Colonic mucosa (tissue), 4 donors: ENCODE measurements at regions not wholly inside any gene's neighbourhood (a gene's known extent, or its start where the extent isn't known, plus 50 kb on each side); places are given as distances from the start of the nearest gene placed in this dataset.

Experiments used
- DNase-seq: peaks from one replicate; pipeline ENCODE4 v3.0.0-alpha.2; 2020
- H3K27ac ChIP-seq: fragments of 200-600 bp; one replicate; pipeline ENCODE4 v1.8.0; 2021
- H3K27me3 ChIP-seq: fragments of 200-600 bp; one replicate; pipeline ENCODE4 v1.8.0; 2021
- H3K36me3 ChIP-seq: fragments of 200-600 bp; one replicate; pipeline ENCODE4 v1.8.0; 2021
- H3K4me1 ChIP-seq: fragments of 200-600 bp; one replicate; pipeline ENCODE4 v1.8.0; 2021; ENCODE audit warnings: mild to moderate bottlenecking
- H3K4me3 ChIP-seq: fragments of 200-600 bp; one replicate; pipeline ENCODE4 v1.8.0; 2021
- H3K9ac ChIP-seq, 2 donors: one replicate each; pipeline ENCODE4 v1.7.0; 2013; ENCODE audit warnings: control low read depth in 2 of 2, low read depth in 2 of 2, low read length in 2 of 2
- H3K9me3 ChIP-seq: fragments of 200-600 bp; one replicate; pipeline ENCODE4 v1.8.0; 2021
- intact Hi-C: fragments of 100-400 bp; cut with DNase I; formaldehyde crosslinking; loops from one replicate; pipeline ENCODE4 v1.14.1; 2022
- TF ChIP-seq, protein P1 (sequence below): fragments of 200-600 bp; IDR thresholded peaks from one replicate; pipeline ENCODE4 v1.8.0; 2022; ENCODE audit warnings: antibody characterized with exemption, mild to moderate bottlenecking
- donor health status: healthy.
- donor health status: DM: no; HTN: no; CAD: no.
- donor health status: DM: no; HTN: no; CAD: no.

- Histone ChIP-seq H3K4me1 (no peaks in the 10 kb centered on the region), H3K36me3 (no peaks in the 10 kb centered on the region), H3K4me3 (no peak overlapping the region), H3K27ac (no peak overlapping the region), H3K27me3 (no peaks in the 10 kb centered on the region), H3K9me3 (no peaks in the 10 kb centered on the region), H3K9ac (no peak overlapping the region)
- intact Hi-C loops = no loop called here
- no peak for DNase-seq
- TF ChIP-seq, protein P1, sequence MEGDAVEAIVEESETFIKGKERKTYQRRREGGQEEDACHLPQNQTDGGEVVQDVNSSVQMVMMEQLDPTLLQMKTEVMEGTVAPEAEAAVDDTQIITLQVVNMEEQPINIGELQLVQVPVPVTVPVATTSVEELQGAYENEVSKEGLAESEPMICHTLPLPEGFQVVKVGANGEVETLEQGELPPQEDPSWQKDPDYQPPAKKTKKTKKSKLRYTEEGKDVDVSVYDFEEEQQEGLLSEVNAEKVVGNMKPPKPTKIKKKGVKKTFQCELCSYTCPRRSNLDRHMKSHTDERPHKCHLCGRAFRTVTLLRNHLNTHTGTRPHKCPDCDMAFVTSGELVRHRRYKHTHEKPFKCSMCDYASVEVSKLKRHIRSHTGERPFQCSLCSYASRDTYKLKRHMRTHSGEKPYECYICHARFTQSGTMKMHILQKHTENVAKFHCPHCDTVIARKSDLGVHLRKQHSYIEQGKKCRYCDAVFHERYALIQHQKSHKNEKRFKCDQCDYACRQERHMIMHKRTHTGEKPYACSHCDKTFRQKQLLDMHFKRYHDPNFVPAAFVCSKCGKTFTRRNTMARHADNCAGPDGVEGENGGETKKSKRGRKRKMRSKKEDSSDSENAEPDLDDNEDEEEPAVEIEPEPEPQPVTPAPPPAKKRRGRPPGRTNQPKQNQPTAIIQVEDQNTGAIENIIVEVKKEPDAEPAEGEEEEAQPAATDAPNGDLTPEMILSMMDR = no peak
Measured at GRCh38 chr15:36210426-36210825, 369.0 kb upstream of the CDIN1 start.

- no peak overlapping the region for H3K9ac ChIP-seq
- intact Hi-C loops = no loop called here
- H3K4me3 ChIP-seq = no peak overlapping the region
- H3K27me3 ChIP-seq = no peaks in the 10 kb centered on the region
- no peaks in the 10 kb centered on the region for H3K4me1 ChIP-seq
- TF ChIP-seq, protein P1 = no peak
- no peaks in the 10 kb centered on the region for H3K36me3 ChIP-seq
- H3K9me3 ChIP-seq = no peaks in the 10 kb centered on the region
- DNase-seq = no peak
- no peak overlapping the region for H3K27ac ChIP-seq
Measured at GRCh38 chr15:36218322-36218721, 361.1 kb upstream of the CDIN1 start.

GRCh38 chr15:36218991-36219390, 360.4 kb upstream of the CDIN1 start:
- no peak overlapping the region for H3K4me3 ChIP-seq
- H3K9ac ChIP-seq = no peak overlapping the region
- no peaks in the 10 kb centered on the region for H3K36me3 ChIP-seq
- intact Hi-C loops = no loop called here
- no peak overlapping the region for H3K27ac ChIP-seq
- no peaks in the 10 kb centered on the region for H3K4me1 ChIP-seq
- TF ChIP-seq, protein P1 = no peak
- no peaks in the 10 kb centered on the region for H3K9me3 ChIP-seq
- DNase-seq = no peak
- no peaks in the 10 kb centered on the region for H3K27me3 ChIP-seq

GRCh38 chr15:36221992-36222391, 357.4 kb upstream of the CDIN1 start:
- Histone ChIP-seq H3K27ac (no peak overlapping the region), H3K27me3 (no peaks in the 10 kb centered on the region), H3K9me3 (no peaks in the 10 kb centered on the region), H3K4me3 (no peak overlapping the region), H3K9ac (no peak overlapping the region), H3K4me1 (no peaks in the 10 kb centered on the region), H3K36me3 (no peaks in the 10 kb centered on the region)
- DNase-seq = no peak
- intact Hi-C loops = no loop called here
- TF ChIP-seq, protein P1 = no peak

DNA sequence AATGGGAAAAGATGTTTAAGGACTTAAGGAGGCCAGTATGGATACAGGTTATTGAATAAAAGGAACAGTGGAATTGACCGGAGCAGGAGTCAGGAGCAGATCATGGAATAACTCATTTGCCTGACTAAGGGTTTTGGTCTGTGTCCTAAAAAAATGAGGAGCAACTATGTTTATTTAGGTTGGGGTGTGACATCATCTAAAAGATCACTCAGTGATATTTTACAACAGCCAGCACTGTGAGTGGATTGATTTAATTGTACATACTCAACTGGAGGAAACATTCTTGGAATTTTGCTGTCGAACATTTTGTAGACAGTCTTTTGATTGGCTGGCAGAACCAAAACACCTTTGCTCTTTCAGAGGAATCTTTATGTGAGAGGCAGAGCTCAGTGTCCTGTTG, 348.6 kb upstream of the CDIN1 start:
- no peaks in the 10 kb centered on the region for H3K36me3 ChIP-seq
- TF ChIP-seq, protein P1 = no peak
- no peak overlapping the region for H3K4me3 ChIP-seq
- H3K9me3 ChIP-seq = no peaks in the 10 kb centered on the region
- intact Hi-C loops = no loop called here
- H3K4me1 ChIP-seq = no peaks in the 10 kb centered on the region
- H3K27me3 ChIP-seq = no peaks in the 10 kb centered on the region
- H3K27ac ChIP-seq = no peak overlapping the region
- DNase-seq = no peak
- no peak overlapping the region for H3K9ac ChIP-seq

- Histone ChIP-seq H3K27me3 (no peaks in the 10 kb centered on the region), H3K36me3 (no peaks in the 10 kb centered on the region), H3K9me3 (no peaks in the 10 kb centered on the region), H3K4me1 (no peaks in the 10 kb centered on the region), H3K27ac (no peak overlapping the region), H3K4me3 (no peak overlapping the region), H3K9ac (no peak overlapping the region)
- TF ChIP-seq, protein P1 = no peak
- intact Hi-C loops = no loop called here
- DNase-seq = no peak
Measured at GRCh38 chr15:36232491-36232890, 346.9 kb upstream of the CDIN1 start.
